ENCODE measurements at regions not wholly inside any gene's neighbourhood (a gene's known extent, or its start where the extent isn't known, plus 50 kb on each side); places are given as distances from the start of the nearest gene placed in this dataset.

- 32 to 84% (median 81%) methylated on average over 3 of the region's 3 CpGs for WGBS, 3 donors
- no peak overlapping the region for H3K27ac ChIP-seq (ENCODE audit: low read depth, low read length)
Measured at GRCh38 chr5:68459093-68459809, 243.7 kb downstream of the PIK3R1 start.

- H3K27ac ChIP-seq (ENCODE audit: low read depth, low read length) = no peak overlapping the region
- WGBS, 3 donors = 57 to 71% (median 62%) methylated on average over 3 of the region's 3 CpGs
Measured at GRCh38 chr5:68459810-68460139, 244.2 kb downstream of the PIK3R1 start.

DNA sequence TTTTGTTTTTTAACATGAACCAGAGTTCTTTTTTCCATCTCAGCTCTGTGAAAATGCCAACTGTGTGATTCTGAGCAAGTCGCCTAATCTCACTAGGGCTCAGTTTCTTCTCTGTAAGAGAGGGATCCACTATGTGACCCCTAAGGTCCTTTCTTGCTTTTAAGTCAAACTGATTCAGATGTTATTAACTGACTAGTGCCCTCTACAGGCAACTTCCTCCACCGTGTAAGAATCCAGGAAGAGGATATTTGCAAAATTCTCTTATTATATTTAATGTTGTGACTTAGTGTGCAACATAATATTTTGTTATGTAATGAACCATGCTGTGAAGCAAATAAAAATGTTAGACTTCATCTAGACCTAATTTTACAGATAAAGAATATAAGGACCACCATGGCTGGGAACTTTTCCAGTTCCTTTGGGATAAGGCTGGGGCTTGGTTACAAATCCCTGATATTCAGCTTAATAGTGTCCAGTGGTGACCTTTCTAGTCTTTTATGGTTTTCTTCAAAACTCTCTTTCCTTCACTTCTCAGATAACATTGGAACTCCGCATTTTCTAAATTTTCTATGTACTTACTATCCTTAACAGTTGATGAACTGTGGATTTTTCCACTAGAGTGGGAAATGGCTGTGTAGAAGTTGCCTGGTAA is 244.7 kb downstream of the PIK3R1 start:
- no peak overlapping the region for H3K27ac ChIP-seq (ENCODE audit: low read depth, low read length)

GRCh38 chr5:68463606-68464005 is 248.1 kb downstream of the PIK3R1 start:
- no peak overlapping the region for H3K27ac ChIP-seq (ENCODE audit: low read depth, low read length)
- WGBS, 3 donors = 82 to 91% (median 90%) methylated on average over 3 of the region's 3 CpGs

More for the DNA sequence above, 244.7 kb downstream of the PIK3R1 start:
- WGBS, 3 donors = 47 to 48% (median 48%) methylated on average over 3 of the region's 3 CpGs

DNA sequence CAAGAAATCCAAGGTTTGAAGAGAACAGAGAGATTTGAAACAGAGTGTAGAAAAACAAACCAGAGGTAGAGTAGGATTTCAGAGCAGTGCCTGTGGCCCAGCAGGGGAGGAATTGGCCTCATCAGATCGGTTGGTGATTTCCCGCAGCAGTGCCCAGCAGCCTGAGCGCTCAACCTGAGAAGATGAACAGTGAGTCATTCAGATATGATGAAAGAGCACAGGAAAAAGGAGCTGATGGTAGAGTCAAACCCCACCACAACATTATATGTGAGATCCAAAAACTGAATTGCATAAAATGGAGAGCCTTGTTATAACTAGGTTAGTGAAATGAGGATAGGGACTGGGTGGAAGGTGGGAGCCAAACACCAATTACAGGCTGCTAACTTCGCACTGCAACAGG is 248.9 kb downstream of the PIK3R1 start:
- no peak overlapping the region for H3K27ac ChIP-seq (ENCODE audit: low read depth, low read length)
- WGBS, 3 donors = 64 to 91% (median 82%) methylated on average over 4 of the region's 4 CpGs

- H3K27ac ChIP-seq (ENCODE audit: low read depth, low read length) = no peak overlapping the region
- 54 to 97% (median 62%) methylated on average over 3 of the region's 3 CpGs for WGBS, 3 donors
Measured at GRCh38 chr5:68465133-68465532, 249.6 kb downstream of the PIK3R1 start.

GRCh38 chr5:68465934-68466551 is 250.5 kb downstream of the PIK3R1 start:
- 69 to 91% (median 88%) methylated on average over 6 of the region's 6 CpGs for WGBS, 3 donors
- no peak overlapping the region for H3K27ac ChIP-seq (ENCODE audit: low read depth, low read length)

GRCh38 chr5:68467208-68467607 is 251.7 kb downstream of the PIK3R1 start:
- no peak overlapping the region for H3K27ac ChIP-seq (ENCODE audit: low read depth, low read length)
- 97 to 98% (median 98%) methylated on average over 2 of the region's 2 CpGs for WGBS, 3 donors

- no peak overlapping the region for H3K27ac ChIP-seq (ENCODE audit: low read depth, low read length)
- WGBS, 3 donors = 87 to 95% (median 93%) methylated on average over 2 of the region's 2 CpGs
Measured at GRCh38 chr5:68467794-68468193, 252.2 kb downstream of the PIK3R1 start.

- H3K27ac ChIP-seq (ENCODE audit: low read depth, low read length) = no peak overlapping the region
- 95 to 96% (median 96%) methylated on average over 4 of the region's 4 CpGs for WGBS, 3 donors
Measured at GRCh38 chr5:68468322-68468721, 252.8 kb downstream of the PIK3R1 start.

- 88 to 92% (median 90%) methylated on average over 7 of the region's 7 CpGs for WGBS, 3 donors
- no peak overlapping the region for H3K27ac ChIP-seq (ENCODE audit: low read depth, low read length)
Measured at GRCh38 chr5:68475476-68475983, 260.0 kb downstream of the PIK3R1 start.

GRCh38 chr5:68476854-68477253 is 261.3 kb downstream of the PIK3R1 start:
- WGBS, 3 donors = 61 to 80% (median 68%) methylated on average over 3 of the region's 3 CpGs
- no peak overlapping the region for H3K27ac ChIP-seq (ENCODE audit: low read depth, low read length)

GRCh38 chr5:68478301-68479095 is 262.9 kb downstream of the PIK3R1 start:
- H3K27ac ChIP-seq (ENCODE audit: low read depth, low read length) = no peak overlapping the region
- 62 to 77% (median 71%) methylated on average over 2 of the region's 2 CpGs for WGBS, 3 donors

DNA sequence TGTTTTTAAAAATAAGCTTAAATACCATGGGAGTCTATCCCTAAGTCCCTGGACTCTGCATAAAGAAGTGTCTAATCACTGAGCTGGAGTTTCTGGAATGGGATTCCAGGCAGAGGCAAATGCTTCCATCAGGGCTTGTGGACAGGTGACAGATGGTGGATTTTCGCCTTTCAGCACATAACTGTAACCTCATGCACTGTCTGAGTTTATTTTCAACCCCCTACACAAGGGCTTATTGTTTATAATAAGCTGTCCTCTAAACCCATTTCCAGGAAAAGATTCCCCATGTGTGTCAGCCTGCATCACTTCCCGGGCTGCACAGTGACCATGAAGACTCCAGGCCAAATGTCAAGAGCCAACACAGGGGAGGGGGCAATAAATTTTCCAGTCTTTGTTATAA is 264.0 kb downstream of the PIK3R1 start:
- H3K27ac ChIP-seq (ENCODE audit: low read depth, low read length) = no peak overlapping the region
- 50 to 58% (median 52%) methylated on average over 2 of the region's 2 CpGs for WGBS, 3 donors

GRCh38 chr5:68480335-68480940 is 264.9 kb downstream of the PIK3R1 start:
- WGBS, 3 donors = 87 to 92% (median 90%) methylated on average over 4 of the region's 4 CpGs

DNA sequence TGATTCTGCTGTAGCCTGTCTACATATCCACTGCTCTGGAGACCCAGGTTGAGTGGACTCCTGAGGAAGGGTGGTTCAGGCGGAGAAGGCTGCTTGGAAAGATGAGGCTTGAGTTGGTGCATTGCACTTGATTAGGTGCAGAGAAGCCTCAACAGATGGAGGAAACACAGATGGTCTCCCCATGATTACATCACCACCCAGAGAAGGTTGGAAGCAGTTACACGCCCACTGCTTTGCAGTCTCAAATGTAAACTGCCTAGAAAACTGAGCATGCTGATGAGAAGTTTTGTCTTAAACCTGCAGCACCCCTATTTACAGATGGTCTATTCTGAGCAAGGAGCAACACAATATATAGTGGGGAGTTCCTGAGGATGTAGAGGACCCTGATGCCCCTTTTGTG is 266.6 kb downstream of the PIK3R1 start:
- H3K27ac ChIP-seq (ENCODE audit: low read depth, low read length) = no peak overlapping the region
- 61 to 89% (median 69%) methylated on average over 2 of the region's 2 CpGs for WGBS, 3 donors

More at GRCh38 chr5:68480335-68480940, 264.9 kb downstream of the PIK3R1 start:
- no peak overlapping the region for H3K27ac ChIP-seq (ENCODE audit: low read depth, low read length)

DNA sequence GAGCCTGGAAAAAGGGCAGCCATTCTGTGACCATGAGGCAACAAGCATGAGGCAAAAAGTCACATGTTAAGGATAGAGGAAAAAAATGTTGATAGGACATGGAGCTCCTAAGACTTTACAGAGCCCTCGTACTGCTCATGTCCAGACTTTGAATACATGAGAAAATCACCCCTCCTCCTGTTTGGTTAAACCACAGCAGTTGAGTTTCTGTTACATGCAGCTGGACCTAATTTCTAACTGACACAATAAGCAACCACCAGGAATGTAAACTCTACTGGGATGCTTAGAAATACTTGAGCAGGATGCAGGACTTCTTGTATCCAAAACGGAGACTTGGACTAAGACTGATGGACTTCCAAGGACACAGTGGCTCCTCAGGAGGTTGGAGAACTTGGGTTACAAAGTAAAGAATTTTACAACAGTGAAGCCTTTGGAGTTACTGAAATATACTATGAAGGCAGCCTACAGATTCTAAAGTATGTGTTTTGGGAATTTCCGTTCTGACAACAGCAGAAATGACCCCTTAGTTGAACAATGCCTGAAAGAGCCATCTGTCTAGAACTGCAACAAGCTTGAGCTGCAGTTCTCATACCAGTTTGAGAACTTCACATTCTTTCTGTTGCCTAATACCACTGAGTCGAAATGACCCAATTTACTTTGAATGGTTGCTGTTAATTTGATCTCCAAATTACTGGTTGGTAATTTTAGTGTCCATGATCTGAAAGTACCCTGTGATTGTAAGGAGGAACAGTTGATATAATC is 268.9 kb downstream of the PIK3R1 start:
- H3K27ac ChIP-seq (ENCODE audit: low read depth, low read length) = no peak overlapping the region
- WGBS, 3 donors = 77 to 88% (median 80%) methylated on average over 4 of the region's 4 CpGs

- 90 to 96% (median 93%) methylated on average over 1 of the region's 1 CpG for WGBS, 3 donors
- no peak overlapping the region for H3K27ac ChIP-seq (ENCODE audit: low read depth, low read length)
Measured at GRCh38 chr5:68489556-68489955, 274.0 kb downstream of the PIK3R1 start.

Measured in adipose tissue (tissue), 3 donors.